Activated CD4-positive, alpha-beta T cell treated with anti-CD3 and anti-CD28 coated beads, Interleukin-2, amount 50 U/mL, for 16 hours (primary cell): ENCODE measurements at regions not wholly inside any gene's neighbourhood (a gene's known extent, or its start where the extent isn't known, plus 50 kb on each side); places are given as distances from the start of the nearest gene placed in this dataset.

ENCODE experiments used
- DNase-seq: peaks from one replicate; pipeline ENCODE4 v3.0.0-alpha.2; 2020

DNA sequence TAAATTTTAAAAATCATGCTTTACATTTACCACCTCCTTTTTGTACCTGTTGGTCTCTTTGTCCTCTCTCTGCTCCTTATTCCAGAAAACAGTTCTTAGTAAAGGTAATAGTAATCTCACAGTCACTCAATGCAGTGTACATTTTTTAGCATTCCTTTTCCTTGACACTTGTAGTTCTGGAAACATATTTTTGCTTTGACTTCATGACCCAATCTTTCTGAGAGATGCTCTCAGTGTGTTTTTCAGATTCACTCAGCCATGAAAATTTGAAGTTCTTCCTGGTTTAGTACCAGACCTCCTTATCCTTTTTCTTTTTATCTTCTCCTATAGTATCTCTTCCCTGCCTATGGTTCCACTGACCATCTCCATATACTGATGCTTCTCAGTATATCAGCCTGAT lies 747.5 kb upstream of the ZEB2 start:
- DNase-seq = no peak

DNA sequence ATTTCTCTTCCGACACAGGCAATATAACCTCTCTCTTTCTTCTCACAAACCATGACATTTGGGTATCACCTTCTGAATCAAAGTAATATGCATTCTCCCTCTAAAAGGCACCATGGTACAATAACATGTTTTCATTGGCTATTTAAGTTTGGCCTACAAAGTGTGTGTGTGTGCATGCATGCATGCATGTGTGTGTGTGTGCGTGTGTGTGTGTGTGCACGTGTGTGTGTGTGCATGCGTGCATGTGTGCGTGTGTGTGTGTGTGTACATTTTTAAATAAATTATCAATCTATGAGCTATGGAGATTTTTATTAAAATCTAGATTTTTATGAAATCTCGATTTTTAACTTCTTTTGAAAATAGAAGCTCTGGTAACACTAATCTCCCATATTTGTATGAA lies 745.3 kb upstream of the ZEB2 start:
- no peak for DNase-seq

DNA sequence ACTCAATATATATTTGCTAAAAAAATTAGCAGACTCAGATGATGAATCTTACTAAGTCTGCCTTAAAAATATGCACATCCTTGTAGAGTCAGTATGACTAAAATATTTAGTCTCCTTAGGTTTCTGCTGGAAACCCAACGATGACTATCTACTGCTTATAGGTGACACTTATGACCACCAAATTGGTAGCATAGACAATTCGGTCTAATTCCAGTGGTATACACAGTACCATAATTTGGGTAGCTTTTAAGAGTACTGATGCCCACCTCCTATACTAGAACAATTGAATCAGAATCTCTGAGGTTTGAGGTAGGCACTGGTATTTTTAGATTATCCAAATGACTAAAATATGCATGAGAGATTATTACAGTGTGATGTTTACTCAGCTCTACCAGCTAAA lies 740.8 kb upstream of the ZEB2 start:
- no peak for DNase-seq

DNA sequence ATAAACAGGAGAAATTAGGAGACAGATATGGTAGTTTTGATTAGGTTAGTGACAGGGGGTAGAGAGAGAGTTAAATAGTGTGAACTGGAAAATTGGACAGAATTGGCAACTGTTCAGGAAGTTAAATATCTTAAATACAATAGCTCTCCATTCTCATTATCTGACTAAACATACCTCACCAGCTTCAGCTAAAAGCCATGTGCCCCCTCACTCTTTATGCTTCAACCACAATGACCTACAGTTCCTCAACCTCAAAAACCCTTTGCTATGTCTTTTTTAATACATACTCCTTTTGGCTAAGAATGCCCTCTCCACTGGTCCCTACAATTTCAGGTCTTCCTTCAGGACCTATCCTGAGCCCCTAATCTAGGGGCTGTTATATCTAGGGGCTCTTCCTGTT lies 740.2 kb upstream of the ZEB2 start:
- no peak for DNase-seq

DNA sequence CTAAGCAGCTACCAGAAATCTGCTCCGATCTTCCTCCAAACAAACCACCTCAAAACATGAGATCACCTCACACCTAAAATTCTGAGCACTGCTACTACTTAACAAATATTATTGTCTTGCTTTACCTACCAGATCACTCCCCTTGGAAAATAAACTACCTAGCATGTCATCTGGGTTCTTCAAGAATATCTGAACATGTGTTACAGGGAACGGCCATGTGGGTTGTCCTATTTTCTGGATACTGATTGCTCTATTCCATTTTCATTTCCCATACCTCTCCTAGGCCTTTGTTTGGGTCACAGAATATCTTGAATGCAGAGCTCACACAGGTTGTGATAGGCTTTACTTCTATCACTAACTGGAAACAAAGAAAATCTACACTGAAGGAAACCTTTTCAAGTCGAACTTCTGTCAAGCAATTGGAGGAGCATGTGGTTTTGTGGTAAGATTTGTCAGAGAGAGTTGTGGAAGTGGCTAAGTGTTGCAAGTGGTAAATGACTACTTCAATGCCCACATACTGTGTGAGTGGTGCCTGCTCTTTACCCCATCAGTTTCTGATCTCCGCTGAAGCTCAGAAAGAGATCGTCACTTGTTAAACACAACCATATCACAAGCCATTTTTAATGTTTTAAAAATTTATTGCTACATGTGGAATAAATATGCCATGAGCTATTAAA lies 739.1 kb upstream of the ZEB2 start:
- DNase-seq = peak; percentile 62

DNA sequence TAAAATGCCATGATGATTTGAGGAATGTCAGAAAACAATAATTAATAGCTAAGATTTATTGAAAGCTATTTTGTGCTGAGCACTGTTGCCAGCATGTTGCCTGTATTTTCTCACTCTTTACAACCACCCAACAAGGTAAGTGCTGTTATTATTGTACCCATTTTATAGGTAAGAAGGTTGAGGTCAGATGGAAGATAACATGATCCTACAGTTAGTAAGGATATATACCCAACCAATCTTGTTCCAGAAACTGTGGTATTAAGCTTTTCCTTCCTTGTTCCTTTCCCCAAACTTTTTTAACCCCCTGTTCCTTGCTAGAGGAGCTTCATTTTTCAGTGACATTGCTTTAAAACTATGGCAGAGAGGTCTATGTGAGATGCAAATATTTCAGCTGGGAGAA lies 738.0 kb upstream of the ZEB2 start:
- DNase-seq = no peak

DNA sequence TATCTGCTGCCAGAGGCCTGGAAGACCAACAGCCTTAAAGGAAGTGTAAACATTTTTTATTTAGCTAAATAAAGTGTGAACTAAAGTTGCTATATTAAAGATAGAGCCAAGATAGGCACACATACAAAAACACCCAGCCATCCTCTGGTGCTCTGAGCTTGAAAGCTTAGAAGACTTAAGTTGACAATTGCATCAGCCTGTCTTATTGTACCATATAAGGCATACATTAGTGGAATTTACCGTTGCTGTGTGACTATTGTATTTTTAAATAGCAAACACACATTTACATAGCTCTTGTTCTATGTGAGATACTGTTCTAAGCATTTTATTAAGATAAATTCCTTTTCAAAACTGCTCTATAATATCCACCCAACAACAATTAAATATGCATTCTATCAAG lies 736.6 kb upstream of the ZEB2 start:
- DNase-seq = no peak

DNA sequence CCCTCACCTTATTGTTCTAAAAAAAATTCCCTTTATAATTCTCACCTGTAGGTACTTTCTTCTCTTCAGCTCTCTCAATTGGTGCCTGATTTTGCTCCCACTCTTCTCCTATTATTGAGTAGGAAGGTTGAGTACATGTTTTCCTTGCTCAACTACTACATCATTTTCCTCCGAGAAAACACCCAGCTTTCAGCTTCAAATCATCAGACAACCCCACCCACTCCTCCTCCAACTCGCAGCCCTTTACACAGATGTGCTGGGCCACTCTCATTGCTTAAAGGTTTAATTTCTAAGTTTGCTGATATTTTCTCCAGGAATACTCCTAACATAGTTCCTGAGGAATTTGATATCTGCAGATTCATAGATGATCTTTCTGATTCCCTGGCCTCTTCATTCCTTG lies 734.4 kb upstream of the ZEB2 start:
- DNase-seq = no peak

DNA sequence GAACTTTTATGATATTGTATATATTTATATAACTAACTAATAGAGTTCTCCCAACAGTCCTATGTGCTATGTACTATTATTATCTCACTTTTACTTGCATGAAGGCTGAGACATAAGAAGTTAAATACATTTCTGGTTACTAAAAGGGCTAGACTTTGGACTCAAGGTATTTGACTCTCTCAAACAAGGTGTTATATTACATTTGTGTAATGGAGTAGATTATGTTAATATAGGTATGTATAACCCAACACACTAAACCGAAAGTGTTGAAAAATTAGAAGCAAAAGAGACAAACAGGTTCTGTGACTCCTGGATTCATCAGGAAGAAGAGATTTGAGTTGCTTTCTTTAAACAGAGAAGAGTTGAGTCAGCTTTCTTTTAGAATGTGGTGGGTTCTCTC lies 733.6 kb upstream of the ZEB2 start:
- DNase-seq = no peak

DNA sequence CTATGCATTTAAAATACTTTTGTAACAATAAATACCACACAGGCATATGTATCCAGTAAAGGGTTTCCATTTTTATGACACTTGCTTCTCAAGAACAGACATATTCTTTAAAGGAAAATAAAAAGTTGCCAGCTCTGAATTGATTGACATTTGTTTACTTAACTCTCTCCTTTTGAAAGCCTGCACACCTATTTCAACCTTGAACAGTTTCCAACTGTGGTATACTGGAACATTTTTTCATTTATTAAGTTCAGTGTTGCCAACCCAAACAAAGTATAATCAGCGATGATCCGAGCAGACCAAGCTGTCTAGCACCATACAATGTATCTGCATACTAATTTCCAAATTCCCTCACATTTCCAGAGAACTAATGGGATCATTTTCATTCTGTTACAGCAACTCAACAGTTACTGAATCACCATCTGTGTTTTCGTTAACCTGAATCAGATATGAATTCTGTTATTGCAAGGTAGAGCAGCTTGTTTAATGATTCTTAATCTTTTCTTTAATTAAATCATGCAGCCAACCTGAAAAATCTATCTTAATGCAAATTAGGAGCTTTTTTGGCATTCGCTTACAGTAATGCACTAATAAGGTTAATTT lies 725.5 kb upstream of the ZEB2 start:
- DNase-seq = no peak

DNA sequence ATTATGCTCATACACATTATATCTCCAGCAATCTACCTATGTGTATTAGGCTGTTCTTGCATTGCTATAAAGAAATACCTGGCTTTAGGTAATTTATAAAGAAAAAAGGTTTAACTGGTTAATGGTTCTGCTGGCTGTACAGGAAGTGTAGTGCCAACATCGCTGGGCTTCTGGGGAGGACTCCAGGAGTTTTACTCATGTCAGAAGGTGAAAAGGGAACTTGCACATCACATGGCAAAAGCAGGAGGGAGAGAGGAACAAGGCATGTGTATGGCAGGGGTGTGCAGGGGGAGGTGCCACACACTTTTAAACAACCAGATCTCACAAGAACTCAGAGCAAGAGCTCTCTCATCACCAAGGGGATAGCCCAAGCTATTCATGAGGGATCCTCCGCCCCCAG lies 715.4 kb upstream of the ZEB2 start:
- DNase-seq = no peak

DNA sequence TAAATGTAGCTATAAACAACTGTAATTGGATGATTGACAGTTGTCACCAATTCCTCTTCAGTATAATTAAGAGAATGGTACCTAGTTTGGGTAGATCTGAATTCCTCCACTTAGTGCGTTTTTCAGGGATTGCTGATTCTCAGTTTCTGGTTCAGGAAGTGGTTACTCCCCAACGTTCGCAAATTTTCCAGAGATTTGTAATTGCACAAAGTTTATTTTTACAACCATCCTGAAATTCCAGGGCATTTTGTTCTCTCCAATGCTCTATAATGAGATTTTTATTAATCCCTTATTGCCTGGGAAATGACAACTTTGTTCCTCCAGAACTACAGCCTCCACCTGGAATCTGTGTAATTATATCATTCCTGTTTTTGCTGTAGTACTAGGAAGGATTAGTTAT lies 710.6 kb upstream of the ZEB2 start:
- no peak for DNase-seq

DNA sequence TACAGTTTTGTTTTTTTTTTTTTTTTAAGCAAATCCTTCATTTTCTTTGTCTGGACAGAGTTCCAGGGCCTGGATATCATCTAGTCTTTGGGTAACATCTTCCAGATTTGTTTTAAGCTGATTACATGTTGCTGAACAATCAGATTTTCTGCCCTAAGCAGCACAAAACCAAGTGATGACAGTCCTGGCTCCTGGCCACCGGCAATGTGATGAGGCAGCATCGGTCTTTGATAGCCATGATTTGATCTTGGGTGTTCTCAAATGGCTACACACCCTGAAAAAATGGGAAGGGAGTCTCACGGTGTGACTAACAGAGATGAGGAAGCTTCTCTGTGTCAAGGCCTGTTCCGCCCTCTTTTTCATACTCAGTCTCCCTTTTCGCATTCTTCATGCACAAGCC lies 708.6 kb upstream of the ZEB2 start:
- no peak for DNase-seq

DNA sequence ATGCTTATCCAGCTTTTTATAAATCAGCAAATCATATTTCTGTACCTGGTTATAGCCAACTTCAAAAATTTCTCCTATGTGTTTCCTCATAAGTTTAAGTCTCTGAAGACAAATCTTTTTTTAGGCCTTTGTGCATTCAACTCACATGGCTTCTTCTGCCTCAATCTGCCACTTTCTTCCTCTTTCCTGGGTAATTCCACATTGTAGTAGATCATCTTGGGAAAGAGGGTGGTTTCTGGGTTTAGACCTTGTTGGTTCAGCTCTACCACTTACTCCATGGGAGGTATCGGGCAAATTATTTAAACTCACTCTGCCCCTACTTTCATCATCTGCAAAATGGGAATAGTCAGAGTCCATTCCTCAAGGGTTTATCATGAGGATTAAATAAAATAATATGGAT lies 707.0 kb upstream of the ZEB2 start:
- no peak for DNase-seq

DNA sequence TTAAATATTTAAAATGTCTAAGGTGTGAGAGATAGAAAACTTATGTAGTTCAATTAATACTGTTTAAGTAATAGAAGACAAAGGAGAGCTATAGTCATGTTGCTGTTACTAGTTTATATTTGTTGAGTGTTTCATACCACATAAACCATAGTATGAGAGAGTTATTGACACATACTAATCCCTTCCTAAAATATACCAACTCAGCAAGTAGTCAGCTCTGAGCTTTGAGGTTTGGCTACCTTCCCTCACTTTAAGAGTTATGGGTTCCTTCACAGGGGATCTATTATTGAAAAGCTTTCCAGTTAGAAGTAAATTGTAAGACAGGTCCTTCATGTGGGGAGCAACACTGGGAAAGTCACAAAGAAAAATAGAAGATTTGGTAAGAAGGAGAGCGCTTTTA lies 701.6 kb upstream of the ZEB2 start:
- DNase-seq = no peak

DNA sequence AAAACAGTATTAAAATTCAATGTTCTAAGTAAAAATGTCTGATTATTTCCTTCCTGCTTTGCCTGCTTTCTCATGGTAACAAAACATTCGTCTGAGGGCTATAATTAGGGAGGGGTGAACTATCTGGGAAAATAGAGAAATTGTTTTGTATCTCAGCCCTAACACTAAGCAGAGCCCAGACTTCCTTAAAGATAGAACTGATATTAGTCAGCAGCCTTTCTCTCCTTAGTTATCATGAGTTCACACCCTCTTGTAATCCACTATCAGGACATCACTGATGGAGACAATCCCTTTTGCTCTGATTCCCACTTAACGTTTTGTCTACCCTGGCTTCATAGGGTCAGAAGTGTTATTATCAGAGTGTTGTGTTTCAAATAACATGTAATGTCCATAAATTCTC lies 701.1 kb upstream of the ZEB2 start:
- DNase-seq = no peak

DNA sequence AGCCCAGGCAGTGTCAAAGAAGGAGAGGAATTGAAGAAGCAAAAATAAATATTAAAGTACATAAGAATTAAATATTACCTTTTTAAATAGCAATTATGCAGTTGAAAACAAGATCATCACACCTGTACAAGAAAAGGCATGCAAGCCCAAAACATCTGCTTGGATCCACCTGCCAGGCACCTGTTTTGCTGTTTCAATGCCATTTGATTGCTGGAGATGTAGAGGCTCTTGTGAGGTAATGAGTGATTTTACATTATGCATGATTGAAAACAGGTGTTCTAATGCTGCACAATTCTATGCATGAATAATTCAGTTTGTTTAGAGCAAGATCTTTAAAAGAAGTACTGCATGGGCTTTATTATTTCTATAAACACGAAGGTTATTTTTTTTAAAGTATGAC lies 700.6 kb upstream of the ZEB2 start:
- DNase-seq = no peak

DNA sequence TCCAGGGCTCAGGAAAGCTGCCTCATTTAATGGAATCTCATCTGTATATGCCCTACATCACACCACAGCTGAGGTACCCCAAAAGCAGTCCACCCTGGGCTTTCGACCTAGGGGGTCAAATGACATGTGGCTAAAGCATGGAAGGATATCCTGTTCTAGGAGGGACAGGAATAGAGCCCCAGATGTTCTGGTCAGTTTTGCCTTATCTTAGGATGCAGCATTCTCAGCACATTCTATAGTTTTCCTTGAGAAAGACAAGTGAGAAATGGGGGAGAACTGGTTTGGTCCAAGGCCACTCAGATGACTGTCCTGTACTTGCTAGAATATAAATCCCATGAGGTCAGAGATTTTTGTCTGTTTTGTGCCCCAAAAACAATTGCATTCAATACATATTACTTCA lies 688.0 kb upstream of the ZEB2 start:
- no peak for DNase-seq

DNA sequence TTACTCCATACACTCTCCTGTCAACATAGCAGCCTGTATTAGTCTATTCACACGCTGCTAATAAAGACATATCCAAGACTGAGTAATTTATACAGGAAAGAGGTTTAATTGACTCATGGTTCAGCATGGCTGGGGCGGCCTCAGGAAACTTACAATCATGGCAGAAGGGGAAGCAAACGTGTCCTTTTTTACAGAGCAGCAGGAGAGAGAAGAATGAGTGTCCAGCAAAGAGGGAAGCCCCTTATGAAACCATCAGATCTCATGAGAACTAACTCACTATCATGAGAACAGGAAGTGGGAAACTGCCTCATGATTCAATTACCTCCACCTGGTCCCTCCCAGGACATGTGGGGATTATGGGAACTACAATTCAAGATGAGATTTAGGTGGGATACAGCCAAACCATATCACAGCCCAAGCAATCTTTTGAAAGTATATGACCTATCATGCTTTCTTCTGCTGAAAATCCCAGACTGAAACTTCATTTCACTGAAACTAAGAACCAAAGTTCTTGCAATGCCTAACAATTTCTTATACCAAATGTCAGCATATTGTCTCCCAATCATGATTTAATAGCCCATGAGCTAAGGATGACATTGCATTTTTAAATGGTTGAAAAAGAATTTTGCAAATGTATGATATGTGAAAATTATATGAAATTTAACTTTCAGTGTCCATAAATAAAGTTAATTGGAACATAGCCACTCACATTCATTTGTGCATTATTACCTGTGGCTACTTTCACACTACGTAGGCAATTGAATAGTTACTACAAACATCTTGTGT lies 686.8 kb upstream of the ZEB2 start:
- no peak for DNase-seq

DNA sequence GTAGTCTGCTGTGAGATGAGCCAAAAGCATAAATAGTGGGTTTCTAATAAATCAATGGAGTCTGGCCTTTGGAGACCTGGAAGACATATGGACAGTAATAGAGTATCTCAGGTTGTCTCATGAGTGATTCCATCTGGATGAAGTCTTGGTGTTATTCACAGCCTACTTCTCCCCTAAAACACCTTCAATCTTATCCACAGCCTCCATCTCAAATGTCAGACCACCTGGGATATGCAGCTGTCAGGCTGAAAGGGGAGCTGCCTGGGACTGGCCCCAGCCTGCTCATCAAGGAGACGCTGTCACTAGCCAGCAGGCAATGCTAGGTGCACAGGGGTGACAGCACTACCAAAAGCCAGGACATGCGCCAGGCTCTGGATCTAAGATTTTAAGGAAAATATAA lies 684.0 kb upstream of the ZEB2 start:
- DNase-seq = no peak

DNA sequence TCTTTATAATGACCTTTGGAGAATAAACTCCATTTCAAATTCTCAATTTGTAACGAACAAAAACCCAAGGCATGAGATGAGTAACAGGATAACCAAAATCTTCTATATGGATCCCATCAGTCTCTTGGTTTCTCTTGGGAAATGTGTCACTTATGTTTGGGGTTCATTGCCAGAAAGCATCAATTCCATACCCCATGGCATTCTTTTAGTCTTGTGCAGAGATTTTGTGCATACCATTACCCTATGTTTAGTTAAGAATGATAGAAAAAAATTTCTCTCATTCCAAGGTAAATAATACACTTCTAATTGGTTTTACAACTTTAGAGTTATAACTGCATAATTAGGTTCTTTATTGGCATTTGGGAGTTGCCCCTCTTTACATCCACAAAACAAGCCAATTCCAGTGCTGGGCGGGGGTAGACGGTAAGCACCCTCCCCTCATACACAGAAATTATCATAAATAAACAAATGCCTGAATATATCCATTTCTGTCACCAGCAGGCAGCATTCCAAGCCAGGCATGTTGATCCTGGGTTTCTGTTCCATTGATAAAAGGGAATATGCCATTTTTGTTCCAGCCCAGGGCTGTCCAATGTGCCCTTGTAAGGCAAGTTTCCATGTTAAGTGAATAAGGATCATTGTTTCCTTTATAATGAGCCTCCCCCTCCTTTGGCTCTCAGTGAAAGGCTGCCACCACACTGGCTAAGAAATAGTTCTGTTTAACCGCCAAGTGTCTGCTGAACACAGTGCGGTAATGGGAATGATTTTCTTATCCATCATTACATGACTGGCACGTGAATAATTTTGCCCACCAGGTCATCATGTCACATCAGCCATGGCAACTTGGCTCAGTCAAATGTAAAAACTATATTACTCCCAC lies 680.1 kb upstream of the ZEB2 start:
- no peak for DNase-seq

DNA sequence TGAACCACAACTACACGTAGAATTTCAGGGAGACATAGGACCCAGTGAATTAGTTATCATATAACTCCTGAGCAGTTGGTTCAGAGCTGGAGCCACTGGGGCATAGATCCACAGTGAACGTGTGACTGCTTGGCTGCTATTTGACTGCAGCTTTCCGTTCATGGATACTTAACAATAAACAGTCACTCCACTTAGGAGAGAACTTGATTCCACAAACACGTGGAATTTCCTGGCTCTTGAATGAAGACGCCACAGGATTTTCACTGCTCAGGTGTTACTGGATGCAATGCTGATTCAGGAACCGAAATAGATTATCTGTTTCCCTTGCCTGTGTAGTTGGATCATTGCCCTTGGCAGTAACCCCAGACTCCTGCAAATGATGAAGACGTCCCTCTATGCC lies 679.1 kb upstream of the ZEB2 start:
- no peak for DNase-seq

DNA sequence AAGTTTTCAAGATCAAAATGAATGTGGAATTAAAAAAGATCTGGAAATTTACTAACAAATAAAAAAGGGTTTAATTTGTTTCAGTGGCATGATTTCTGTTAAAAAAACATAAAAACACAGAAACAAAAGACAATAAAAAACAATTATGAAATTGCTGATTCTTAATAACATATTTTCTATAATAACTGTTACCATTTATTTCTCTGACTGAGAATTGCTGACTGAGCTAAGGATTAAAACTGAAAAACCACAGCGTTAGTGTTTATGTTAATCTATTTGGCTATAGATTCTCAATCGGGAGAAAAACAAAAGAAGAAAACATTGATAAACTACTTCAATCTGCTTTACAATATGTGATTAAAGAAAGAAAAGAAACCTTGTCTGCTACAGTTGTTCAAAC lies 678.6 kb upstream of the ZEB2 start:
- no peak for DNase-seq

DNA sequence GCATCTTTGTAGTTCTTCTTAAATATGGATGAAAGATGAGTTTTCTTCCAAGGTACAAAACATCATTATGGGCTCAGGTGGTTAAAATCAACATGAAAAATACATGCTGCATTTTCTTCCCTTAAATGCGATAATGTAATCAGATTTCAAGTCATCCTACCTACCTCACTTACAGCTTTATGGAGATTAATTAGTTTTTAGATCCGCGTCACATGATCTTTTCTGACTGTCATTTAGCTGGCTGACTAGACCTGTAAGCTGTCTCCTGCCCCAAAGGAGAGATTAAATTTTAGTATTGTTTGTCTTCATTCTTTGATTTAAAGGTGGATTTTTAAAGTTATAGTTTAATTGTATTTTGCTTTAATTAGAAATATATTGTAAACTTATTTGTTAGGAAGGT lies 678.0 kb upstream of the ZEB2 start:
- no peak for DNase-seq
